ENCODE measurements at regions not wholly inside any gene's neighbourhood (a gene's known extent, or its start where the extent isn't known, plus 50 kb on each side); places are given as distances from the start of the nearest gene placed in this dataset.

DNA sequence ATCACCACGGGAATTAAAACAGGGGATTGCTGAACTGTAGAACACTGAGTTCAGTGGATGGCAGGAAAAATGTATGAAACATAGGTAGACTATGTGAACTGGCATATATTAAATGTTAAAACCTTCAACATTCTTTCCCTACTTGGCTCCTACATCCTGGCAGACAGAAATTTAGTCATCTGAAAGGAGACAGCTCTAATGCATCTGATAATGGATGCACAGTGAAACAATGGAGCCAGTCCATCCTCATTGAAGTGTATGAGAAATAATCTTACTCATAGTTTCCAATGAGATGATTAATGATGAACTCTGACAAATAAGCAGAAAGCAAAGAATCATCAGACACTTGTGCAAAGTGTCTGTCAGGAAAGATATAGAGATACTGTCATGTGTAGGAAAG, 1629.7 kb upstream of the TMEFF2 start:
- H3K36me3 ChIP-seq (ENCODE audit: low read depth), result no peaks in the 10 kb centered on the region
- H3K27me3 ChIP-seq (ENCODE audit: insufficient read depth, low read depth), result no peaks in the 10 kb centered on the region
- H3K4me2 ChIP-seq, result no peak overlapping the region
- H3K9me3 ChIP-seq (ENCODE audit: insufficient read depth, low read depth), result no peaks in the 10 kb centered on the region
- BruUV-seq (replicated peaks), result no TSS peak
- H2AFZ ChIP-seq, result no peak overlapping the region
- CTCF ChIA-PET, result no interaction called here
- no peak overlapping the region for H3K4me3 ChIP-seq
- POLR2A ChIA-PET (ENCODE audit: unreplicated experiment), result no interaction called here
- no peaks in the 10 kb centered on the region for H3F3A ChIP-seq (ENCODE audit: insufficient read depth, low read depth)
- H3K79me2 ChIP-seq (ENCODE audit: low read depth), result no peaks in the 10 kb centered on the region
- intact Hi-C loops (cut with micrococcal nuclease; ENCODE audit: unreplicated experiment), result no loop called here
- no peak for DNase-seq
- TF ChIP-seq, protein P1, sequence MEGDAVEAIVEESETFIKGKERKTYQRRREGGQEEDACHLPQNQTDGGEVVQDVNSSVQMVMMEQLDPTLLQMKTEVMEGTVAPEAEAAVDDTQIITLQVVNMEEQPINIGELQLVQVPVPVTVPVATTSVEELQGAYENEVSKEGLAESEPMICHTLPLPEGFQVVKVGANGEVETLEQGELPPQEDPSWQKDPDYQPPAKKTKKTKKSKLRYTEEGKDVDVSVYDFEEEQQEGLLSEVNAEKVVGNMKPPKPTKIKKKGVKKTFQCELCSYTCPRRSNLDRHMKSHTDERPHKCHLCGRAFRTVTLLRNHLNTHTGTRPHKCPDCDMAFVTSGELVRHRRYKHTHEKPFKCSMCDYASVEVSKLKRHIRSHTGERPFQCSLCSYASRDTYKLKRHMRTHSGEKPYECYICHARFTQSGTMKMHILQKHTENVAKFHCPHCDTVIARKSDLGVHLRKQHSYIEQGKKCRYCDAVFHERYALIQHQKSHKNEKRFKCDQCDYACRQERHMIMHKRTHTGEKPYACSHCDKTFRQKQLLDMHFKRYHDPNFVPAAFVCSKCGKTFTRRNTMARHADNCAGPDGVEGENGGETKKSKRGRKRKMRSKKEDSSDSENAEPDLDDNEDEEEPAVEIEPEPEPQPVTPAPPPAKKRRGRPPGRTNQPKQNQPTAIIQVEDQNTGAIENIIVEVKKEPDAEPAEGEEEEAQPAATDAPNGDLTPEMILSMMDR (conservative IDR thresholded peaks at IDR 0.05), result no peak
- TF ChIP-seq EZH2 (IDR thresholded peaks at IDR 0.05; ENCODE audit: low read depth), result no peak
- no peaks in the 10 kb centered on the region for H4K20me1 ChIP-seq (ENCODE audit: insufficient read depth)
- no peak overlapping the region for H3K27ac ChIP-seq
- no peaks in the 10 kb centered on the region for H3K9me2 ChIP-seq (ENCODE audit: insufficient read depth)
- no peaks in the 10 kb centered on the region for H3K4me1 ChIP-seq (replicated peaks; ENCODE audit: insufficient read depth)

DNA sequence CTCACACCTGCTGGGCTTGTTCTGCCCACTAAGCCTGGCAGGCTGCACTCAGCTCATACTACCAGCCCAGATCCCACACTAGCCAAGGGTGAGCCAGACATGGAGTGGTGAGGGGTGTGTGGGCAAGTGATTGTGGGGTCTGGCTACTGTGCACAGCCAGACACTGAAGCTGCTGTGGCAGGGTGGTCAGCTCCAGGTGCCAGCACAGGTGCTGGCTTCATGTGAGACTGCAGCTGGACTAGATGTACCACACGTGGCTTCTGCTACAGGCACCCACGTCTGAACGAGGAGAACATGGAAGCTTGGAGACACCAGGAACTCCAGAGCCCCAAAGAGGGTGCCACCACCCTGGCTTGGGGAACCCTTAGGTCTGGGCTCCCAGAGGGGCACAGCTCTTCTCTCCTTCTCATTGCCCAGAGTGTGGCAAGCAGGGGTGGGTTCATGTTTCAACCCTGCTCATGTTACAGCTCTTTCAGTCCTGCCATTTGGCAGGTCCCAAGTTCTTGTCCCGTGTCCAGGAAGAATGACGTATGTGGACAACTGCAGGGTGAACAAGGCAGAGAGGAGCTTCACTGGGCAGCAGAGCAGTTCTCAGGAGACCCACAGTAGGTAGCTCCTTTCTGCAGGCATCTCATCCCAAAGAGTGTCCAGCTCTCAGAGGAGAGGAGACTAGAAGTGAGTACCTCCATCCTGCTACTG, 1624.2 kb upstream of the TMEFF2 start:
- H3K9me3 ChIP-seq (ENCODE audit: insufficient read depth, low read depth), result no peaks in the 10 kb centered on the region
- no peaks in the 10 kb centered on the region for H3K36me3 ChIP-seq (ENCODE audit: low read depth)
- no peaks in the 10 kb centered on the region for H3K9me2 ChIP-seq (ENCODE audit: insufficient read depth)
- no peaks in the 10 kb centered on the region for H3F3A ChIP-seq (ENCODE audit: insufficient read depth, low read depth)
- BruUV-seq (replicated peaks), result no TSS peak
- no peak overlapping the region for H3K27ac ChIP-seq
- no peaks in the 10 kb centered on the region for H4K20me1 ChIP-seq (ENCODE audit: insufficient read depth)
- TF ChIP-seq, protein P1 (conservative IDR thresholded peaks at IDR 0.05), result no peak
- no peak for TF ChIP-seq EZH2 (IDR thresholded peaks at IDR 0.05; ENCODE audit: low read depth)
- no peak overlapping the region for H3K4me2 ChIP-seq
- no peaks in the 10 kb centered on the region for H3K27me3 ChIP-seq (ENCODE audit: insufficient read depth, low read depth)
- DNase-seq, result no peak
- no peaks in the 10 kb centered on the region for H3K79me2 ChIP-seq (ENCODE audit: low read depth)
- ChIA-PET POLR2A (ENCODE audit: unreplicated experiment) (no interaction called here), CTCF (no interaction called here)
- H3K4me1 ChIP-seq (replicated peaks; ENCODE audit: insufficient read depth), result no peaks in the 10 kb centered on the region
- H3K4me3 ChIP-seq, result no peak overlapping the region
- no peak overlapping the region for H2AFZ ChIP-seq
- intact Hi-C loops (cut with micrococcal nuclease; ENCODE audit: unreplicated experiment), result no loop called here

DNA sequence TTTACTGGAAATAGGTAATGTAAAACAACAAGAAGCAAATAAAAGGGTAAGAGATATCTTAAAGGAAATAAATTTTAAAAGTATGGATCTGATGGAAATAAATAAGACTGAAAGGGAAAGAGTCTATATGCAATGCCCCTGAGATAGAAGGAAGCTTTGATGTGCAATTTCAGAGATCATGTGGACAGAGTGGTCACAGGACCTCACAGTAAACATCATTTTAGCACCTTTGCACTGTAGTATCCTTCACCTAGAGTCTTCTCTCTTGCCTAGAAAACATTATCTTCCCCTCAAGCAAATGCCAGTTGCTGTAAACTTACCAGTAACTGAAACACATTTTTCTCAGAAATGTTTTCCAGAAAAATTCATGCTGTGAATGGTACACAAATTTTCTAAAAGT, 1621.3 kb upstream of the TMEFF2 start:
- Histone ChIP-seq H3F3A (ENCODE audit: insufficient read depth, low read depth) (no peaks in the 10 kb centered on the region), H3K4me3 (no peak overlapping the region), H3K27me3 (ENCODE audit: insufficient read depth, low read depth) (no peaks in the 10 kb centered on the region), H3K9me2 (ENCODE audit: insufficient read depth) (no peaks in the 10 kb centered on the region), H4K20me1 (ENCODE audit: insufficient read depth) (no peaks in the 10 kb centered on the region), H3K4me2 (no peak overlapping the region), H3K4me1 (replicated peaks; ENCODE audit: insufficient read depth) (no peaks in the 10 kb centered on the region), H3K36me3 (ENCODE audit: low read depth) (no peaks in the 10 kb centered on the region), H3K79me2 (ENCODE audit: low read depth) (no peaks in the 10 kb centered on the region), H3K27ac (no peak overlapping the region), H2AFZ (no peak overlapping the region), H3K9me3 (ENCODE audit: insufficient read depth, low read depth) (no peaks in the 10 kb centered on the region)
- TF ChIP-seq EZH2 (IDR thresholded peaks at IDR 0.05; ENCODE audit: low read depth), result no peak
- TF ChIP-seq, protein P1 (conservative IDR thresholded peaks at IDR 0.05), result no peak
- intact Hi-C loops (cut with micrococcal nuclease; ENCODE audit: unreplicated experiment), result no loop called here
- ChIA-PET POLR2A (ENCODE audit: unreplicated experiment) (no interaction called here), CTCF (no interaction called here)
- BruUV-seq (replicated peaks), result no TSS peak
- DNase-seq, result no peak

All from PC-9 (cell line).